WTC11 (cell line): ENCODE measurements at regions not wholly inside any gene's neighbourhood (a gene's known extent, or its start where the extent isn't known, plus 50 kb on each side); places are given as distances from the start of the nearest gene placed in this dataset.

ENCODE experiments used
- ATAC-seq: fragments of 200-7000 bp; cut with Tn5 transposase; 2 replicates; pipeline ENCODE4 v1.10.0; 2021; ENCODE audit warnings: mild to moderate bottlenecking, moderate library complexity
- CTCF ChIA-PET: fragments of 300-600 bp; sonication (Branson Sonifier 250); formaldehyde crosslinking; loops from one replicate; lab custom pipeline; 2021; ENCODE audit warnings: antibody characterized with exemption; lab: Charles Lee
- POLR2A ChIA-PET: fragments of 350-600 bp; sonication (Branson Sonifier 250); formaldehyde crosslinking; loops from one replicate; lab custom pipeline; 2021; ENCODE audit warnings: antibody characterized with exemption; lab: Charles Lee
- DNase-seq: peaks from one replicate; pipeline ENCODE4 v3.0.0; 2021; ENCODE audit warnings: low spot score
- H3K27ac Mint-ChIP-seq: 2 replicates; pipeline ENCODE4 v1.8.0; 2021; ENCODE audit warnings: mixed read lengths
- H3K27me3 Mint-ChIP-seq: 2 replicates; pipeline ENCODE4 v1.8.0; 2021; ENCODE audit warnings: low read depth, mild to moderate bottlenecking, moderate library complexity, mixed read lengths
- H3K36me3 Mint-ChIP-seq: 2 replicates; pipeline ENCODE4 v1.8.0; 2021; ENCODE audit warnings: mixed read lengths
- H3K4me1 Mint-ChIP-seq: 2 replicates; pipeline ENCODE4 v1.8.0; 2022; ENCODE audit warnings: mixed read lengths
- H3K4me3 Mint-ChIP-seq: 2 replicates; pipeline ENCODE4 v1.8.0; 2021; ENCODE audit warnings: mild to moderate bottlenecking, moderate library complexity, mixed read lengths
- H3K9me3 Mint-ChIP-seq: 2 replicates; pipeline ENCODE4 v1.8.0; 2021; ENCODE audit warnings: mixed read lengths
- ATF1 ChIP-seq: sonication (generic); formaldehyde crosslinking; IDR thresholded peaks from 2 replicates; pipeline ENCODE4 v1.8.1; 2023; ENCODE audit warnings: mild to moderate bottlenecking, moderate library complexity, missing genetic modification reagents
- CTCF ChIP-seq: fragments of 200-600 bp; IDR thresholded peaks from 2 replicates; pipeline ENCODE4 v1.8.0; 2022; ENCODE audit warnings: antibody characterized with exemption
- ELF4 ChIP-seq: sonication (generic); formaldehyde crosslinking; IDR thresholded peaks from 2 replicates; pipeline ENCODE4 v1.8.1; 2022; ENCODE audit warnings: low read depth, mild to moderate bottlenecking, moderate library complexity, missing genetic modification reagents
- ESRRA ChIP-seq: sonication (generic); formaldehyde crosslinking; IDR thresholded peaks from 2 replicates; pipeline ENCODE4 v1.8.1; 2022; ENCODE audit warnings: mild to moderate bottlenecking, missing genetic modification reagents, borderline replicate concordance
- FOXP1 ChIP-seq: sonication (generic); formaldehyde crosslinking; IDR thresholded peaks from 2 replicates; pipeline ENCODE4 v1.8.0; 2022; ENCODE audit warnings: missing genetic modification reagents, mild to moderate bottlenecking, moderate library complexity, borderline replicate concordance
- JAZF1 ChIP-seq: fragments of 250-450 bp; sonication (Bioruptor Pico); IDR thresholded peaks from 2 replicates; pipeline ENCODE4 v1.9.0; 2021; ENCODE audit warnings: moderate library complexity, mild to moderate bottlenecking, inconsistent platforms
- NFYB ChIP-seq: sonication (generic); formaldehyde crosslinking; conservative IDR thresholded peaks from 2 replicates; pipeline ENCODE4 v1.8.0; 2022; ENCODE audit warnings: low read depth, missing genetic modification reagents
- OVOL2 ChIP-seq: fragments of 250-450 bp; sonication (Bioruptor Pico); IDR thresholded peaks from 2 replicates; pipeline ENCODE4 v1.9.0; 2021; ENCODE audit warnings: mild to moderate bottlenecking, borderline replicate concordance
- PRRX2 ChIP-seq: fragments of 250-450 bp; sonication (Bioruptor Pico); IDR thresholded peaks from 2 replicates; pipeline ENCODE4 v1.8.0; 2021; ENCODE audit warnings: mild to moderate bottlenecking
- RELA ChIP-seq: sonication (generic); formaldehyde crosslinking; IDR thresholded peaks from 2 replicates; pipeline ENCODE4 v1.8.1; 2022; ENCODE audit warnings: missing genetic modification reagents, mild to moderate bottlenecking, borderline replicate concordance
- RORB ChIP-seq: fragments of 250-450 bp; sonication (Bioruptor Pico); IDR thresholded peaks from 2 replicates; pipeline ENCODE4 v1.9.0; 2021; ENCODE audit warnings: mild to moderate bottlenecking
- SMAD4 ChIP-seq: sonication (generic); formaldehyde crosslinking; IDR thresholded peaks from 2 replicates; pipeline ENCODE4 v1.8.0; 2022; ENCODE audit warnings: mild to moderate bottlenecking, missing genetic modification reagents
- SOX15 ChIP-seq: fragments of 250-450 bp; sonication (Bioruptor Pico); IDR thresholded peaks from 2 replicates; pipeline ENCODE4 v1.9.0; 2021; ENCODE audit warnings: mild to moderate bottlenecking
- SP1 ChIP-seq: sonication (generic); formaldehyde crosslinking; conservative IDR thresholded peaks from 2 replicates; pipeline ENCODE4 v1.8.1; 2022; ENCODE audit warnings: missing genetic modification reagents
- TEAD1 ChIP-seq: sonication (generic); formaldehyde crosslinking; IDR thresholded peaks from 2 replicates; pipeline ENCODE4 v1.8.0; 2022; ENCODE audit warnings: mild to moderate bottlenecking, missing genetic modification reagents
- ZBTB21 ChIP-seq: sonication (generic); formaldehyde crosslinking; IDR thresholded peaks from 2 replicates; pipeline ENCODE4 v1.8.1; 2023; ENCODE audit warnings: mild to moderate bottlenecking, missing genetic modification reagents, borderline replicate concordance
- ZMAT4 ChIP-seq: fragments of 250-450 bp; sonication (Bioruptor Pico); IDR thresholded peaks from 2 replicates; pipeline ENCODE4 v1.9.0; 2021; ENCODE audit warnings: mild to moderate bottlenecking
- ZNF416 ChIP-seq: fragments of 250-450 bp; sonication (Bioruptor Pico); IDR thresholded peaks from 2 replicates; pipeline ENCODE4 v1.9.0; 2021; ENCODE audit warnings: mild to moderate bottlenecking, inconsistent platforms
- ZSCAN18 ChIP-seq: fragments of 250-450 bp; sonication (Bioruptor Pico); IDR thresholded peaks from 2 replicates; pipeline ENCODE4 v2.1.2; 2022; ENCODE audit warnings: mild to moderate bottlenecking, moderate library complexity
- TF ChIP-seq, protein P1 (sequence below): fragments of 250-450 bp; sonication (Bioruptor Pico); IDR thresholded peaks from 2 replicates; pipeline ENCODE4 v1.9.0; 2021; ENCODE audit warnings: mild to moderate bottlenecking, borderline replicate concordance
- TF ChIP-seq, protein P2 (sequence below): sonication (generic); formaldehyde crosslinking; IDR thresholded peaks from 2 replicates; pipeline ENCODE4 v1.8.1; 2023; ENCODE audit warnings: mild to moderate bottlenecking, missing genetic modification reagents, moderate library complexity
- TF ChIP-seq, protein P3 (sequence below): sonication (generic); formaldehyde crosslinking; IDR thresholded peaks from 2 replicates; pipeline ENCODE4 v1.8.0; 2022; ENCODE audit warnings: mild to moderate bottlenecking, missing genetic modification reagents
- TF ChIP-seq, protein P4 (sequence below): sonication (generic); formaldehyde crosslinking; IDR thresholded peaks from 2 replicates; pipeline ENCODE4 v1.8.0; 2022; ENCODE audit warnings: missing genetic modification reagents

GRCh38 chr5:174347183-174347582, 301.7 kb downstream of the NSG2 start:
- Mint-ChIP-seq H3K27me3 (peaks cover 2% of the 10 kb centered on the region; the same call in 1 of the 2 replicates), H3K9me3 (peaks cover 19% of the 10 kb centered on the region), H3K4me3 (no peak overlapping the region), H3K4me1 (peaks cover 5% of the 10 kb centered on the region), H3K36me3 (no peaks in the 10 kb centered on the region), H3K27ac (no peak overlapping the region)
- DNase-seq = no peak
- no peak for ATAC-seq
- ChIA-PET CTCF (interaction anchor here (1.5 kb wide), 1 partner anchor 72 kb away, joined by 6 read pairs; no protein-coding TSS in a partner anchor), POLR2A (no interaction called here)
- TF ChIP-seq ZMAT4 (no peak), NFYB (CRISPR knock-in tag) (no peak), TEAD1 (CRISPR knock-in tag) (no peak), PRRX2 (no peak), CTCF (no peak), SMAD4 (no peak), ZNF416 (CRISPR knock-in tag) (no peak)

- Mint-ChIP-seq H3K4me1 (peaks cover 5% of the 10 kb centered on the region), H3K27me3 (peaks cover 2% of the 10 kb centered on the region; the same call in 1 of the 2 replicates), H3K36me3 (no peaks in the 10 kb centered on the region), H3K9me3 (peaks cover 19% of the 10 kb centered on the region), H3K27ac (no peak overlapping the region), H3K4me3 (no peak overlapping the region)
- ChIA-PET CTCF (interaction anchor here (0.9 kb wide), 1 partner anchor 21 kb away, joined by 3 read pairs; no protein-coding TSS in a partner anchor), POLR2A (no interaction called here)
- no peak for TF ChIP-seq RORB (CRISPR knock-in tag)
- no peak for TF ChIP-seq SP1
- no peak for TF ChIP-seq ELF4
- TF ChIP-seq SOX15 (CRISPR knock-in tag) = no peak
- TF ChIP-seq FOXP1 (CRISPR knock-in tag) = no peak
- no peak for TF ChIP-seq RELA
- TF ChIP-seq JAZF1 (CRISPR knock-in tag) = no peak
- TF ChIP-seq ESRRA (CRISPR knock-in tag) = no peak
- no peak for TF ChIP-seq ATF1
- TF ChIP-seq, protein P1, sequence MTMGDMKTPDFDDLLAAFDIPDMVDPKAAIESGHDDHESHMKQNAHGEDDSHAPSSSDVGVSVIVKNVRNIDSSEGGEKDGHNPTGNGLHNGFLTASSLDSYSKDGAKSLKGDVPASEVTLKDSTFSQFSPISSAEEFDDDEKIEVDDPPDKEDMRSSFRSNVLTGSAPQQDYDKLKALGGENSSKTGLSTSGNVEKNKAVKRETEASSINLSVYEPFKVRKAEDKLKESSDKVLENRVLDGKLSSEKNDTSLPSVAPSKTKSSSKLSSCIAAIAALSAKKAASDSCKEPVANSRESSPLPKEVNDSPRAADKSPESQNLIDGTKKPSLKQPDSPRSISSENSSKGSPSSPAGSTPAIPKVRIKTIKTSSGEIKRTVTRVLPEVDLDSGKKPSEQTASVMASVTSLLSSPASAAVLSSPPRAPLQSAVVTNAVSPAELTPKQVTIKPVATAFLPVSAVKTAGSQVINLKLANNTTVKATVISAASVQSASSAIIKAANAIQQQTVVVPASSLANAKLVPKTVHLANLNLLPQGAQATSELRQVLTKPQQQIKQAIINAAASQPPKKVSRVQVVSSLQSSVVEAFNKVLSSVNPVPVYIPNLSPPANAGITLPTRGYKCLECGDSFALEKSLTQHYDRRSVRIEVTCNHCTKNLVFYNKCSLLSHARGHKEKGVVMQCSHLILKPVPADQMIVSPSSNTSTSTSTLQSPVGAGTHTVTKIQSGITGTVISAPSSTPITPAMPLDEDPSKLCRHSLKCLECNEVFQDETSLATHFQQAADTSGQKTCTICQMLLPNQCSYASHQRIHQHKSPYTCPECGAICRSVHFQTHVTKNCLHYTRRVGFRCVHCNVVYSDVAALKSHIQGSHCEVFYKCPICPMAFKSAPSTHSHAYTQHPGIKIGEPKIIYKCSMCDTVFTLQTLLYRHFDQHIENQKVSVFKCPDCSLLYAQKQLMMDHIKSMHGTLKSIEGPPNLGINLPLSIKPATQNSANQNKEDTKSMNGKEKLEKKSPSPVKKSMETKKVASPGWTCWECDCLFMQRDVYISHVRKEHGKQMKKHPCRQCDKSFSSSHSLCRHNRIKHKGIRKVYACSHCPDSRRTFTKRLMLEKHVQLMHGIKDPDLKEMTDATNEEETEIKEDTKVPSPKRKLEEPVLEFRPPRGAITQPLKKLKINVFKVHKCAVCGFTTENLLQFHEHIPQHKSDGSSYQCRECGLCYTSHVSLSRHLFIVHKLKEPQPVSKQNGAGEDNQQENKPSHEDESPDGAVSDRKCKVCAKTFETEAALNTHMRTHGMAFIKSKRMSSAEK = no peak
- TF ChIP-seq, protein P2, sequence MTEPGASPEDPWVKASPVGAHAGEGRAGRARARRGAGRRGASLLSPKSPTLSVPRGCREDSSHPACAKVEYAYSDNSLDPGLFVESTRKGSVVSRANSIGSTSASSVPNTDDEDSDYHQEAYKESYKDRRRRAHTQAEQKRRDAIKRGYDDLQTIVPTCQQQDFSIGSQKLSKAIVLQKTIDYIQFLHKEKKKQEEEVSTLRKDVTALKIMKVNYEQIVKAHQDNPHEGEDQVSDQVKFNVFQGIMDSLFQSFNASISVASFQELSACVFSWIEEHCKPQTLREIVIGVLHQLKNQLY (CRISPR knock-in tag) = no peak
- TF ChIP-seq NFYB (CRISPR knock-in tag) = no peak
- TF ChIP-seq, protein P3, sequence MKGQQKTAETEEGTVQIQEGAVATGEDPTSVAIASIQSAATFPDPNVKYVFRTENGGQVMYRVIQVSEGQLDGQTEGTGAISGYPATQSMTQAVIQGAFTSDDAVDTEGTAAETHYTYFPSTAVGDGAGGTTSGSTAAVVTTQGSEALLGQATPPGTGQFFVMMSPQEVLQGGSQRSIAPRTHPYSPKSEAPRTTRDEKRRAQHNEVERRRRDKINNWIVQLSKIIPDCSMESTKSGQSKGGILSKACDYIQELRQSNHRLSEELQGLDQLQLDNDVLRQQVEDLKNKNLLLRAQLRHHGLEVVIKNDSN (CRISPR knock-in tag) = no peak
- no peak for TF ChIP-seq OVOL2 (CRISPR knock-in tag)
- TF ChIP-seq ZSCAN18 = no peak
- TF ChIP-seq ZBTB21 (CRISPR knock-in tag) = no peak
- TF ChIP-seq, protein P4, sequence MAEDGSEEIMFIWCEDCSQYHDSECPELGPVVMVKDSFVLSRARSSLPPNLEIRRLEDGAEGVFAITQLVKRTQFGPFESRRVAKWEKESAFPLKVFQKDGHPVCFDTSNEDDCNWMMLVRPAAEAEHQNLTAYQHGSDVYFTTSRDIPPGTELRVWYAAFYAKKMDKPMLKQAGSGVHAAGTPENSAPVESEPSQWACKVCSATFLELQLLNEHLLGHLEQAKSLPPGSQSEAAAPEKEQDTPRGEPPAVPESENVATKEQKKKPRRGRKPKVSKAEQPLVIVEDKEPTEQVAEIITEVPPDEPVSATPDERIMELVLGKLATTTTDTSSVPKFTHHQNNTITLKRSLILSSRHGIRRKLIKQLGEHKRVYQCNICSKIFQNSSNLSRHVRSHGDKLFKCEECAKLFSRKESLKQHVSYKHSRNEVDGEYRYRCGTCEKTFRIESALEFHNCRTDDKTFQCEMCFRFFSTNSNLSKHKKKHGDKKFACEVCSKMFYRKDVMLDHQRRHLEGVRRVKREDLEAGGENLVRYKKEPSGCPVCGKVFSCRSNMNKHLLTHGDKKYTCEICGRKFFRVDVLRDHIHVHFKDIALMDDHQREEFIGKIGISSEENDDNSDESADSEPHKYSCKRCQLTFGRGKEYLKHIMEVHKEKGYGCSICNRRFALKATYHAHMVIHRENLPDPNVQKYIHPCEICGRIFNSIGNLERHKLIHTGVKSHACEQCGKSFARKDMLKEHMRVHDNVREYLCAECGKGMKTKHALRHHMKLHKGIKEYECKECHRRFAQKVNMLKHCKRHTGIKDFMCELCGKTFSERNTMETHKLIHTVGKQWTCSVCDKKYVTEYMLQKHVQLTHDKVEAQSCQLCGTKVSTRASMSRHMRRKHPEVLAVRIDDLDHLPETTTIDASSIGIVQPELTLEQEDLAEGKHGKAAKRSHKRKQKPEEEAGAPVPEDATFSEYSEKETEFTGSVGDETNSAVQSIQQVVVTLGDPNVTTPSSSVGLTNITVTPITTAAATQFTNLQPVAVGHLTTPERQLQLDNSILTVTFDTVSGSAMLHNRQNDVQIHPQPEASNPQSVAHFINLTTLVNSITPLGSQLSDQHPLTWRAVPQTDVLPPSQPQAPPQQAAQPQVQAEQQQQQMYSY = no peak
- DNase-seq (no peak), ATAC-seq (no peak)
These were observed 302.9 kb downstream of the NSG2 start for GRCh38 chr5:174348311-174348981.
